DMS114 treated with DMSO at 0.1 percent for 48 hours (cell line): ENCODE measurements at regions not wholly inside any gene's neighbourhood (a gene's known extent, or its start where the extent isn't known, plus 50 kb on each side); places are given as distances from the start of the nearest gene placed in this dataset.

Source experiments
- DNase-seq: peaks from one replicate; lab custom pipeline; 2025; ENCODE audit not compliant: unreplicated experiment; lab: John Stamatoyannopoulos, UW

GRCh38 chr6:88360203-88360797 is 194.2 kb upstream of the CNR1 start:
- DNase-seq = no peak

GRCh38 chr6:88359530-88360202 is 193.5 kb upstream of the CNR1 start:
- DNase-seq = no peak

- no peak for DNase-seq
Observed at GRCh38 chr6:88358846-88359245, 192.7 kb upstream of the CNR1 start.

GRCh38 chr6:88349511-88349910 is 183.4 kb upstream of the CNR1 start:
- no peak for DNase-seq

- DNase-seq = no peak
Observed at GRCh38 chr6:88342336-88342735, 176.2 kb upstream of the CNR1 start.

- DNase-seq = no peak
Observed at GRCh38 chr6:88339761-88340160, 173.6 kb upstream of the CNR1 start.

GRCh38 chr6:88321306-88321705 is 155.2 kb upstream of the CNR1 start:
- DNase-seq = no peak

- no peak for DNase-seq
Observed at GRCh38 chr6:88311561-88311960, 145.4 kb upstream of the CNR1 start.

- no peak for DNase-seq
Observed at GRCh38 chr6:88304520-88304919, 138.4 kb upstream of the CNR1 start.

GRCh38 chr6:88302769-88303225 is 136.7 kb upstream of the CNR1 start:
- DNase-seq = no peak

GRCh38 chr6:88301888-88302768 is 136.0 kb upstream of the CNR1 start:
- DNase-seq = no peak

- DNase-seq = no peak
Observed at GRCh38 chr6:88301256-88301655, 135.1 kb upstream of the CNR1 start.

- no peak for DNase-seq
Observed at GRCh38 chr6:88298066-88298845, 132.1 kb upstream of the CNR1 start.

GRCh38 chr6:88296694-88297093 is 130.5 kb upstream of the CNR1 start:
- DNase-seq = no peak

- no peak for DNase-seq
Observed at GRCh38 chr6:88295663-88296062, 129.5 kb upstream of the CNR1 start.

GRCh38 chr6:88294702-88295101 is 128.6 kb upstream of the CNR1 start:
- DNase-seq = no peak

- no peak for DNase-seq
Observed at GRCh38 chr6:88290411-88290810, 124.3 kb upstream of the CNR1 start.

- no peak for DNase-seq
Observed at GRCh38 chr6:88287696-88288095, 121.5 kb upstream of the CNR1 start.

- no peak for DNase-seq
Observed at GRCh38 chr6:88276331-88276730, 110.2 kb upstream of the CNR1 start.

- no peak for DNase-seq
Observed at GRCh38 chr6:88268508-88268907, 102.4 kb upstream of the CNR1 start.

- no peak for DNase-seq
Observed at GRCh38 chr6:88266126-88266525, 100.0 kb upstream of the CNR1 start.
